Tibial nerve (tissue), 4 donors: ENCODE measurements at regions not wholly inside any gene's neighbourhood (a gene's known extent, or its start where the extent isn't known, plus 50 kb on each side); places are given as distances from the start of the nearest gene placed in this dataset.
"Not testable (repeated sequence)": the region's sequence is repeated elsewhere in the genome, so short reads cannot be mapped to it uniquely, and the experiment has no call there.

Experiments
- DNase-seq, 2 donors: peaks; one replicate each; pipeline ENCODE4 v3.0.0-alpha.2; 2019; ENCODE audit warnings: low spot score in 2 of 2
- H3K27ac ChIP-seq, 4 donors: fragments of 200-600 bp; sonication (generic) in 3 of 4; one replicate each; pipeline ENCODE4 v1.5.1; 2017 to 2019; ENCODE audit warnings: mild to moderate bottlenecking in 1 of 4
- H3K27me3 ChIP-seq, 2 donors: fragments of 200-600 bp; sonication (generic) in 1 of 2; one replicate each; pipeline versions ENCODE4 v1.5.1 to v1.6.0; 2017 to 2019
- H3K36me3 ChIP-seq, 3 donors: fragments of 200-600 bp; sonication (generic); one replicate each; pipeline ENCODE4 v1.5.1; 2018 to 2019
- H3K4me1 ChIP-seq, 4 donors: fragments of 200-600 bp; sonication (generic) in 3 of 4; one replicate each; pipeline ENCODE4 v1.5.1; 2017 to 2019
- H3K4me3 ChIP-seq, 4 donors: fragments of 200-600 bp; sonication (generic) in 3 of 4; one replicate each; pipeline ENCODE4 v1.5.1; 2017 to 2019; ENCODE audit warnings: mild to moderate bottlenecking in 1 of 4, moderate library complexity in 1 of 4
- H3K9me3 ChIP-seq, 4 donors: fragments of 200-600 bp; sonication (generic) in 3 of 4; one replicate each; pipeline ENCODE4 v1.5.1; 2017 to 2019
- CTCF ChIP-seq, 5 experiments: fragments of 200-600 bp in 3 of 5; fragments of 450-650 bp in 2 of 5; sonication (generic) in 3 of 5; IDR thresholded peaks; one replicate each; pipeline ENCODE4 v1.5.1; 2016 to 2019; ENCODE audit warnings: antibody characterized with exemption in 5 of 5, mild to moderate bottlenecking in 3 of 5, moderate library complexity in 2 of 5
- EP300 ChIP-seq, 2 donors: sonication (generic); formaldehyde crosslinking; IDR thresholded peaks; one replicate each; pipeline ENCODE4 v1.6.1; 2017; ENCODE audit warnings: antibody characterized with exemption in 2 of 2, mild to moderate bottlenecking in 1 of 2
- POLR2A ChIP-seq, 2 donors: fragments of 450-650 bp; IDR thresholded peaks; one replicate each; pipeline ENCODE4 v1.6.1; 2017; ENCODE audit warnings: antibody characterized with exemption in 2 of 2, mild to moderate bottlenecking in 2 of 2, moderate library complexity in 2 of 2
- WGBS, 2 donors: methylation state at CpG; one replicate each; pipeline ENCODE4 v1.1.5; 2018; 5-methylcytosine and 5-hydroxymethylcytosine counted together

- 100% methylated on average over 1 of the region's 1 CpG for WGBS, 2 donors
- H3K36me3 ChIP-seq, DNase-seq, H3K9me3 ChIP-seq, H3K27ac ChIP-seq, H3K4me1 ChIP-seq, H3K4me3 ChIP-seq, H3K27me3 ChIP-seq: not testable (repeated sequence)
These were observed 51.3 kb upstream of the RIOK2 start for GRCh38 chr5:97234380-97234779.

- Histone ChIP-seq H3K36me3 (no peaks in the 10 kb centered on the region), H3K4me3 (no peak overlapping the region), H3K27me3 (no peaks in the 10 kb centered on the region), H3K4me1 (no peaks in the 10 kb centered on the region), H3K9me3 (peaks cover 0 to 10% (median 0%) of the 10 kb centered on the region in 4 donors), H3K27ac (no peak overlapping the region)
- DNase-seq = no peak
- no peak for TF ChIP-seq EP300 (IDR thresholded peaks at IDR 0.05)
- TF ChIP-seq CTCF (IDR thresholded peaks at IDR 0.05) = no peak
- TF ChIP-seq POLR2A (IDR thresholded peaks at IDR 0.05) = no peak
- 70 to 74% methylated on average over 3 of the region's 3 CpGs for WGBS, 2 donors
These were observed 59.3 kb upstream of the RIOK2 start for GRCh38 chr5:97242341-97242740.

GRCh38 chr5:97243353-97243752 is 60.3 kb upstream of the RIOK2 start:
- 41 to 42% methylated on average over 2 of the region's 2 CpGs for WGBS, 2 donors
- Histone ChIP-seq H3K4me3 (no peak overlapping the region), H3K4me1 (no peaks in the 10 kb centered on the region)

DNA sequence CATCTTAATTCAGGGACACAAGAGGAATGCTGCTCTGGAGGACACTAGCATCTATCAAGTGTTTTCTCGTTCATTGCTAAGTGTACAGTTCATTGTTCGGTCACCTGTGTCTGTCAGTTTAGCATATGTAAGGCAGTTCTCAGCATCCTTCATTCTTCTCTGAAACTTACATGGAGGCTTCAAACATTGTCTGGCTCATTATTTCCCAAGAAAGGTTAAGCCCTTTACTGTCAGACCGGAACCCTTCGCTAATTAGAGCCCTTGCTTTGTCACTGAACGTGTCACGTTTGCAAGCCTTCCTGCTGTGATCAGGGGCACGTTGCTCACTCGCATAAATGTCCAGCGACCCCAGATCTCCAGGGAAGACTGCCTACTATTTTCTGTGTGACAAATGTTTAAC is 62.3 kb upstream of the RIOK2 start:
- Histone ChIP-seq H3K27ac (no peak overlapping the region), H3K27me3 (no peaks in the 10 kb centered on the region), H3K4me1 (no peaks in the 10 kb centered on the region), H3K4me3 (no peak overlapping the region), H3K36me3 (no peaks in the 10 kb centered on the region), H3K9me3 (peaks cover 0 to 20% (median 0%) of the 10 kb centered on the region in 4 donors)
- WGBS, 2 donors = 55% methylated on average over 9 of the region's 9 CpGs
- DNase-seq = no peak
- TF ChIP-seq CTCF (IDR thresholded peaks at IDR 0.05) = no peak
- no peak for TF ChIP-seq POLR2A (IDR thresholded peaks at IDR 0.05)
- TF ChIP-seq EP300 (IDR thresholded peaks at IDR 0.05) = no peak

More at GRCh38 chr5:97243353-97243752, 60.3 kb upstream of the RIOK2 start:
- DNase-seq = no peak
- Histone ChIP-seq H3K36me3 (no peaks in the 10 kb centered on the region), H3K27ac (no peak overlapping the region), H3K27me3 (no peaks in the 10 kb centered on the region), H3K9me3 (peaks cover 0 to 10% (median 0%) of the 10 kb centered on the region in 4 donors)
- TF ChIP-seq POLR2A (IDR thresholded peaks at IDR 0.05) = no peak
- TF ChIP-seq EP300 (IDR thresholded peaks at IDR 0.05) = no peak
- TF ChIP-seq CTCF (IDR thresholded peaks at IDR 0.05) = no peak

GRCh38 chr5:97250113-97250512 is 67.1 kb upstream of the RIOK2 start:
- Histone ChIP-seq H3K4me1 (no peaks in the 10 kb centered on the region), H3K9me3 (peaks cover 0 to 42% (median 3%) of the 10 kb centered on the region in 4 donors), H3K27ac (no peak overlapping the region), H3K36me3 (no peaks in the 10 kb centered on the region), H3K27me3 (no peaks in the 10 kb centered on the region), H3K4me3 (no peak overlapping the region)
- TF ChIP-seq CTCF (IDR thresholded peaks at IDR 0.05) (no peak), EP300 (IDR thresholded peaks at IDR 0.05) (no peak), POLR2A (IDR thresholded peaks at IDR 0.05) (no peak)
- DNase-seq = no peak

DNA sequence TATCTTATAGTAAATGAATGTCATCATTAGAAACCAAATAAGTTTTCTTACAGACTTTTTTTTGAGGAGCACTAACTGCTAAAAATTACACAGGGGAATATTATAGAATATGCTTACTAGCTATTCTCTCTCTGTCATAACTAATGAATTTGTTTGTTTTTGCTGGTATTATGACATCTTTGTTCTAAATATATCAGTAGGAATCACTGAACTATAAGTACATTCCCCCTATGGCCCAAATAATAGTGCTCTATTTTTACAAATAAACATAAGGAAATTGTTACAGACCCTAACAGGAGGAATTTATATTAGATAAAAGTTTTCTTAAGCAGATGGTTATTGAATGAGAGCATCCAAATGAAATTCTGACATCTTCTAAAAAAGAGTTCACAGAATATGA is 83.0 kb upstream of the RIOK2 start:
- Histone ChIP-seq H3K27me3 (no peaks in the 10 kb centered on the region), H3K4me1 (no peaks in the 10 kb centered on the region), H3K27ac (no peak overlapping the region), H3K36me3 (no peaks in the 10 kb centered on the region), H3K9me3 (peaks cover 0 to 13% (median 3%) of the 10 kb centered on the region in 4 donors), H3K4me3 (no peak overlapping the region)
- no peak for DNase-seq
- TF ChIP-seq CTCF (IDR thresholded peaks at IDR 0.05) (no peak), EP300 (IDR thresholded peaks at IDR 0.05) (no peak), POLR2A (IDR thresholded peaks at IDR 0.05) (no peak)
